RWPE1 (cell line): ENCODE measurements at regions not wholly inside any gene's neighbourhood (a gene's known extent, or its start where the extent isn't known, plus 50 kb on each side); places are given as distances from the start of the nearest gene placed in this dataset.

Experiments
- CTCF ChIA-PET: fragments of 350-600 bp; sonication (Branson Sonifier 250); formaldehyde crosslinking; extraction: SDS; loops from one replicate; lab custom pipeline; 2021; lab: Yijun Ruan, JAX
- POLR2A ChIA-PET: fragments of 400-600 bp; formaldehyde crosslinking; extraction: SDS; loops from one replicate; lab custom pipeline; 2020; ENCODE audit warnings: antibody characterized with exemption; ENCODE audit not compliant: low non-redundant PET; lab: Yijun Ruan, JAX
- DNase-seq: peaks from one replicate; pipeline ENCODE4 v3.0.0; 2012; ENCODE audit warnings: low spot score
- H3K27ac ChIP-seq: fragments of 450-650 bp; 2 replicates; pipeline ENCODE4 v1.5.1; 2017
- TF ChIP-seq, protein P1 (sequence below): fragments of 450-650 bp; conservative IDR thresholded peaks from 2 replicates; pipeline ENCODE4 v1.5.1; 2017; ENCODE audit warnings: low read depth, mild to moderate bottlenecking

DNA sequence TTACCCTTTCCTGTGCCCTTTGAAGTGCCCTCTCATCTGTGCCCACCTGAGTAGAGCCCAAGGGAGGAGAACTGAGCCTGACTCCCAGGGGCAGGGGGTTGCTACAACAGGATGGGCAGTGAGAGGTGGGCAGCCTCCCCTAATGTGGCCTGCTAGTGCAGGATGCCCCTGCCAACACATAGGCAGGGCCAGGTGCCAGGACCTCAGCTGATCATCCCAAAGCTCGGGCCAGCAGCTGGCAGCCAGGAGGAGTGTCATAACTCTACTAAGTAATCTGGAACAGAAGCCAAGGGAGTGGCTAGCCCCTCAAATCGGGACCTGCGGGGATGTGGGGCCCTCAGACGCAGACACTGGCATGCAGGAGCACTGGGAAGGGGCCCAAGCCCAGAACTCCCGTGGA lies 208.8 kb upstream of the RAB4A start:
- ChIA-PET CTCF (no interaction called here), POLR2A (no interaction called here)
- TF ChIP-seq, protein P1, sequence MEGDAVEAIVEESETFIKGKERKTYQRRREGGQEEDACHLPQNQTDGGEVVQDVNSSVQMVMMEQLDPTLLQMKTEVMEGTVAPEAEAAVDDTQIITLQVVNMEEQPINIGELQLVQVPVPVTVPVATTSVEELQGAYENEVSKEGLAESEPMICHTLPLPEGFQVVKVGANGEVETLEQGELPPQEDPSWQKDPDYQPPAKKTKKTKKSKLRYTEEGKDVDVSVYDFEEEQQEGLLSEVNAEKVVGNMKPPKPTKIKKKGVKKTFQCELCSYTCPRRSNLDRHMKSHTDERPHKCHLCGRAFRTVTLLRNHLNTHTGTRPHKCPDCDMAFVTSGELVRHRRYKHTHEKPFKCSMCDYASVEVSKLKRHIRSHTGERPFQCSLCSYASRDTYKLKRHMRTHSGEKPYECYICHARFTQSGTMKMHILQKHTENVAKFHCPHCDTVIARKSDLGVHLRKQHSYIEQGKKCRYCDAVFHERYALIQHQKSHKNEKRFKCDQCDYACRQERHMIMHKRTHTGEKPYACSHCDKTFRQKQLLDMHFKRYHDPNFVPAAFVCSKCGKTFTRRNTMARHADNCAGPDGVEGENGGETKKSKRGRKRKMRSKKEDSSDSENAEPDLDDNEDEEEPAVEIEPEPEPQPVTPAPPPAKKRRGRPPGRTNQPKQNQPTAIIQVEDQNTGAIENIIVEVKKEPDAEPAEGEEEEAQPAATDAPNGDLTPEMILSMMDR: no peak
- no peak for DNase-seq
- H3K27ac ChIP-seq: no peak overlapping the region

GRCh38 chr1:229063154-229063773 lies 207.6 kb upstream of the RAB4A start:
- no peak for DNase-seq
- ChIA-PET CTCF (no interaction called here), POLR2A (no interaction called here)
- H3K27ac ChIP-seq: no peak overlapping the region
- TF ChIP-seq, protein P1: no peak

- ChIA-PET POLR2A (no interaction called here), CTCF (no interaction called here)
- DNase-seq: peak; percentile 15
- TF ChIP-seq, protein P1: no peak
- H3K27ac ChIP-seq: no peak overlapping the region
These were observed 206.4 kb upstream of the RAB4A start for GRCh38 chr1:229064320-229065168.

GRCh38 chr1:229065613-229066012 lies 205.3 kb upstream of the RAB4A start:
- POLR2A ChIA-PET: no interaction called here

DNA sequence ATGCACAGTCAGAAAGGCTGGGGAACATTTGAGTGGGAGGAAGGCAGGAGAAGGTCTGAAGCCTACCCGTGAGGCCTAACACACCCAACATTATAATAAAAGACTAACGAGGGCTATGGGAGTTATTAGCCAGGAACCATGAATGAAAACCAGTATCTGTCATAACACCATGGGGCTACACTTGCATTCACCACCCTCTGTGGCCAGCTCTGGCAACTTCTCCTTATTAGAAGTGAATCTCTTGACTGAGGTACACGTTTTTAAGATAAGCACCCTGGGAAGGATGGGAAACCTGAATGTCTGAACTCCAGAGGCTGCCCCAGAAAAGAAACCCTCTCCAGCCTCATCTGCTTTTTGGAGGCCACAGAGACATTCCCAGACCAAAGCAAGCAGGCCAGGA lies 204.3 kb upstream of the RAB4A start:
- ChIA-PET POLR2A (no interaction called here), CTCF (interaction anchor here (0.6 kb wide), 1 partner anchor 257 kb away, joined by 3 read pairs; no protein-coding TSS in a partner anchor)
- TF ChIP-seq, protein P1: no peak
- no peak for DNase-seq
- no peak overlapping the region for H3K27ac ChIP-seq

More at GRCh38 chr1:229065613-229066012, 205.3 kb upstream of the RAB4A start:
- TF ChIP-seq, protein P1: no peak
- CTCF ChIA-PET: interaction anchor here (0.6 kb wide), 1 partner anchor 256 kb away, joined by 3 read pairs; no protein-coding TSS in a partner anchor
- no peak for DNase-seq
- no peak overlapping the region for H3K27ac ChIP-seq

DNA sequence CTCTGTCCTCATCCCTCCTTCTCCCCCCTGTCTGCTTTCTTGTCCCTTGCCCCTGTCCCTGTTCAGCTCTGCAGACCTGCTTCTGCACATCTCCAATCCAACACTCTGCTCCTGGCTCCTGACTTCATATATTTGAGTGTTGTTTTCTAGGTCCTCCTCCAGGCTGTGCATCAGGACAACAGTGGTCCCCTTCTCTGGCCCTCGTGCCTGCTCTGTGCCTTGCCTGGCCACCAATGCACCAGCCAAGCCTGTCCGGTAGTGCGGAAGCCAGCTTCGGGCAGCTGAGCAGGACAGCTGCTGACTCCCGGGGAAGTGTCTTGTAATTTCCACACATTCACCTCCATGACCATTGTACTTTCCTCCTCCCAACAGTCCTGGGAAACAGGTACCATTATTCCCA lies 203.4 kb upstream of the RAB4A start:
- DNase-seq: no peak
- TF ChIP-seq, protein P1: no peak
- ChIA-PET POLR2A (no interaction called here), CTCF (interaction anchor here (0.6 kb wide), 2 partner anchors 158 to 395 kb away, joined by 4 read pairs; no protein-coding TSS in a partner anchor)
- no peak overlapping the region for H3K27ac ChIP-seq
